ENCODE measurements at regions not wholly inside any gene's neighbourhood (a gene's known extent, or its start where the extent isn't known, plus 50 kb on each side); places are given as distances from the start of the nearest gene placed in this dataset.
"Not testable (repeated sequence)": the region's sequence is repeated elsewhere in the genome, so short reads cannot be mapped to it uniquely, and the experiment has no call there.

- H3K36me3 Mint-ChIP-seq (ENCODE audit: low read depth): no peaks in the 10 kb centered on the region
- H3K27me3 Mint-ChIP-seq: no peaks in the 10 kb centered on the region
- no peaks in the 10 kb centered on the region for H3K4me1 Mint-ChIP-seq
- H3K9me3 Mint-ChIP-seq: no peaks in the 10 kb centered on the region
- no peak for ATAC-seq (replicated peaks)
- H3K27ac Mint-ChIP-seq: no peak overlapping the region
- H3K4me3 Mint-ChIP-seq: no peak overlapping the region
Measured at GRCh38 chr4:13992975-13993520, 365.5 kb upstream of the BOD1L1 start.

GRCh38 chr4:13994016-13994415 is 366.5 kb upstream of the BOD1L1 start:
- H3K9me3 Mint-ChIP-seq: no peaks in the 10 kb centered on the region

GRCh38 chr4:13998850-13999445 is 371.4 kb upstream of the BOD1L1 start:
- H3K27me3 Mint-ChIP-seq: no peaks in the 10 kb centered on the region
- H3K4me1 Mint-ChIP-seq: no peaks in the 10 kb centered on the region
- no peak for ATAC-seq (replicated peaks)
- H3K36me3 Mint-ChIP-seq (ENCODE audit: low read depth): no peaks in the 10 kb centered on the region
- H3K27ac Mint-ChIP-seq: no peak overlapping the region
- peaks cover 22% of the 10 kb centered on the region for H3K9me3 Mint-ChIP-seq
- no peak overlapping the region for H3K4me3 Mint-ChIP-seq

More at GRCh38 chr4:13994016-13994415, 366.5 kb upstream of the BOD1L1 start:
- Mint-ChIP-seq H3K4me1 (no peaks in the 10 kb centered on the region), H3K36me3 (ENCODE audit: low read depth) (no peaks in the 10 kb centered on the region), H3K27me3 (no peaks in the 10 kb centered on the region), H3K4me3 (no peak overlapping the region), H3K27ac (no peak overlapping the region)
- ATAC-seq (replicated peaks): no peak

GRCh38 chr4:14000091-14000814 is 372.7 kb upstream of the BOD1L1 start:
- no peak overlapping the region for H3K4me3 Mint-ChIP-seq

GRCh38 chr4:14002331-14002730 is 374.8 kb upstream of the BOD1L1 start:
- H3K27me3 Mint-ChIP-seq; H3K4me3 Mint-ChIP-seq; H3K4me1 Mint-ChIP-seq; ATAC-seq (replicated peaks); H3K36me3 Mint-ChIP-seq (ENCODE audit: low read depth); H3K27ac Mint-ChIP-seq: not testable (repeated sequence)
- H3K9me3 Mint-ChIP-seq: peaks cover 22% of the 10 kb centered on the region

More at GRCh38 chr4:14000091-14000814, 372.7 kb upstream of the BOD1L1 start:
- no peak overlapping the region for H3K27ac Mint-ChIP-seq
- H3K4me1 Mint-ChIP-seq: no peaks in the 10 kb centered on the region
- no peaks in the 10 kb centered on the region for H3K27me3 Mint-ChIP-seq
- no peaks in the 10 kb centered on the region for H3K36me3 Mint-ChIP-seq (ENCODE audit: low read depth)
- no peak for ATAC-seq (replicated peaks)
- H3K9me3 Mint-ChIP-seq: peaks cover 22% of the 10 kb centered on the region

GRCh38 chr4:14008494-14008893 is 381.0 kb upstream of the BOD1L1 start:
- Mint-ChIP-seq H3K27ac (no peak overlapping the region), H3K27me3 (no peaks in the 10 kb centered on the region), H3K4me3 (no peak overlapping the region), H3K9me3 (peaks cover 2% of the 10 kb centered on the region), H3K4me1 (no peaks in the 10 kb centered on the region), H3K36me3 (ENCODE audit: low read depth) (no peaks in the 10 kb centered on the region)
- ATAC-seq (replicated peaks): no peak

GRCh38 chr4:14018191-14018853 is 390.8 kb upstream of the BOD1L1 start:
- no peaks in the 10 kb centered on the region for H3K27me3 Mint-ChIP-seq
- no peak for ATAC-seq (replicated peaks)
- H3K4me1 Mint-ChIP-seq: no peaks in the 10 kb centered on the region
- peaks cover 5% of the 10 kb centered on the region for H3K9me3 Mint-ChIP-seq
- H3K4me3 Mint-ChIP-seq: no peak overlapping the region
- no peaks in the 10 kb centered on the region for H3K36me3 Mint-ChIP-seq (ENCODE audit: low read depth)
- H3K27ac Mint-ChIP-seq: no peak overlapping the region

- Mint-ChIP-seq H3K4me3 (no peak overlapping the region), H3K9me3 (peaks cover 5% of the 10 kb centered on the region), H3K36me3 (ENCODE audit: low read depth) (no peaks in the 10 kb centered on the region), H3K27me3 (no peaks in the 10 kb centered on the region), H3K4me1 (no peaks in the 10 kb centered on the region), H3K27ac (no peak overlapping the region)
- no peak for ATAC-seq (replicated peaks)
Measured at GRCh38 chr4:14022456-14022855, 394.9 kb upstream of the BOD1L1 start.

- H3K4me3 Mint-ChIP-seq: no peak overlapping the region
Measured at GRCh38 chr4:14023036-14023435, 395.5 kb upstream of the BOD1L1 start.

GRCh38 chr4:14023896-14024295 is 396.4 kb upstream of the BOD1L1 start:
- H3K4me3 Mint-ChIP-seq: no peak overlapping the region
- peaks cover 5% of the 10 kb centered on the region for H3K9me3 Mint-ChIP-seq
- no peaks in the 10 kb centered on the region for H3K27me3 Mint-ChIP-seq
- H3K36me3 Mint-ChIP-seq (ENCODE audit: low read depth): no peaks in the 10 kb centered on the region
- no peaks in the 10 kb centered on the region for H3K4me1 Mint-ChIP-seq
- H3K27ac Mint-ChIP-seq: no peak overlapping the region
- ATAC-seq (replicated peaks): no peak

More at GRCh38 chr4:14023036-14023435, 395.5 kb upstream of the BOD1L1 start:
- no peak for ATAC-seq (replicated peaks)
- Mint-ChIP-seq H3K27ac (no peak overlapping the region), H3K4me1 (no peaks in the 10 kb centered on the region), H3K9me3 (peaks cover 5% of the 10 kb centered on the region), H3K27me3 (no peaks in the 10 kb centered on the region), H3K36me3 (ENCODE audit: low read depth) (no peaks in the 10 kb centered on the region)

- H3K4me3 Mint-ChIP-seq: no peak overlapping the region
- H3K4me1 Mint-ChIP-seq: no peaks in the 10 kb centered on the region
- peaks cover 3% of the 10 kb centered on the region for H3K9me3 Mint-ChIP-seq
- H3K27ac Mint-ChIP-seq: no peak overlapping the region
- H3K36me3 Mint-ChIP-seq (ENCODE audit: low read depth): no peaks in the 10 kb centered on the region
- H3K27me3 Mint-ChIP-seq: no peaks in the 10 kb centered on the region
- no peak for ATAC-seq (replicated peaks)
Measured at GRCh38 chr4:14025111-14025510, 397.6 kb upstream of the BOD1L1 start.

- H3K27ac Mint-ChIP-seq: no peak overlapping the region
- H3K36me3 Mint-ChIP-seq (ENCODE audit: low read depth): no peaks in the 10 kb centered on the region
- no peaks in the 10 kb centered on the region for H3K27me3 Mint-ChIP-seq
- no peaks in the 10 kb centered on the region for H3K4me1 Mint-ChIP-seq
- ATAC-seq (replicated peaks): no peak
- no peak overlapping the region for H3K4me3 Mint-ChIP-seq
- H3K9me3 Mint-ChIP-seq: peaks cover 3% of the 10 kb centered on the region
Measured at GRCh38 chr4:14025891-14026290, 398.4 kb upstream of the BOD1L1 start.

- H3K9me3 Mint-ChIP-seq: peaks cover 3% of the 10 kb centered on the region
- no peaks in the 10 kb centered on the region for H3K36me3 Mint-ChIP-seq (ENCODE audit: low read depth)
- H3K4me3 Mint-ChIP-seq: no peak overlapping the region
- no peak for ATAC-seq (replicated peaks)
- no peak overlapping the region for H3K27ac Mint-ChIP-seq
- H3K4me1 Mint-ChIP-seq: no peaks in the 10 kb centered on the region
- H3K27me3 Mint-ChIP-seq: no peaks in the 10 kb centered on the region
Measured at GRCh38 chr4:14028862-14029261, 401.3 kb upstream of the BOD1L1 start.

- Mint-ChIP-seq H3K36me3 (ENCODE audit: low read depth) (no peaks in the 10 kb centered on the region), H3K9me3 (peaks cover 1% of the 10 kb centered on the region), H3K4me3 (no peak overlapping the region), H3K27me3 (no peaks in the 10 kb centered on the region), H3K27ac (no peak overlapping the region), H3K4me1 (no peaks in the 10 kb centered on the region)
- no peak for ATAC-seq (replicated peaks)
Measured at GRCh38 chr4:14035076-14035475, 407.6 kb upstream of the BOD1L1 start.

- no peak overlapping the region for H3K27ac Mint-ChIP-seq
Measured at GRCh38 chr4:14043203-14043602, 415.7 kb upstream of the BOD1L1 start.

More at GRCh38 chr4:14043203-14043602, 415.7 kb upstream of the BOD1L1 start:
- Mint-ChIP-seq H3K4me1 (no peaks in the 10 kb centered on the region), H3K36me3 (ENCODE audit: low read depth) (no peaks in the 10 kb centered on the region), H3K4me3 (no peak overlapping the region), H3K9me3 (peaks cover 6% of the 10 kb centered on the region), H3K27me3 (no peaks in the 10 kb centered on the region)
- ATAC-seq (replicated peaks): no peak

Data from activated T-helper 17 cell treated with anti-CD3 and anti-CD28 coated beads, Interleukin-2, amount 50 U/mL, for 72 hours (primary cell).